NT2/D1 (cell line): ENCODE measurements at regions not wholly inside any gene's neighbourhood (a gene's known extent, or its start where the extent isn't known, plus 50 kb on each side); places are given as distances from the start of the nearest gene placed in this dataset.

Experiments
- SUZ12 ChIP-seq: IDR thresholded peaks from 2 replicates; pipeline ENCODE4 v1.6.1; 2011; ENCODE audit not compliant: insufficient read length, insufficient read depth; ENCODE audit errors: extremely low read depth
- YY1 ChIP-seq: IDR thresholded peaks from 2 replicates; pipeline ENCODE4 v1.6.1; 2011; ENCODE audit not compliant: insufficient read length, insufficient read depth

GRCh38 chr9:13665418-13666066, 386.1 kb upstream of the MPDZ start:
- TF ChIP-seq YY1 = no peak
- TF ChIP-seq SUZ12 = no peak
